Lower leg skin (tissue), 3 donors: ENCODE measurements at regions not wholly inside any gene's neighbourhood (a gene's known extent, or its start where the extent isn't known, plus 50 kb on each side); places are given as distances from the start of the nearest gene placed in this dataset.

ENCODE experiments used
- POLR2A ChIP-seq, 2 donors: fragments of 450-650 bp; IDR thresholded peaks; one replicate each; pipeline ENCODE4 v1.6.1; 2016 to 2017; ENCODE audit warnings: antibody characterized with exemption in 2 of 2, mild to moderate bottlenecking in 1 of 2, moderate library complexity in 1 of 2
- TF ChIP-seq, protein P1 (sequence below), 3 donors: fragments of 450-650 bp; IDR thresholded peaks; one replicate each; pipeline ENCODE4 v1.5.1; 2016; ENCODE audit warnings: antibody characterized with exemption in 3 of 3, mild to moderate bottlenecking in 3 of 3, moderate library complexity in 2 of 3

DNA sequence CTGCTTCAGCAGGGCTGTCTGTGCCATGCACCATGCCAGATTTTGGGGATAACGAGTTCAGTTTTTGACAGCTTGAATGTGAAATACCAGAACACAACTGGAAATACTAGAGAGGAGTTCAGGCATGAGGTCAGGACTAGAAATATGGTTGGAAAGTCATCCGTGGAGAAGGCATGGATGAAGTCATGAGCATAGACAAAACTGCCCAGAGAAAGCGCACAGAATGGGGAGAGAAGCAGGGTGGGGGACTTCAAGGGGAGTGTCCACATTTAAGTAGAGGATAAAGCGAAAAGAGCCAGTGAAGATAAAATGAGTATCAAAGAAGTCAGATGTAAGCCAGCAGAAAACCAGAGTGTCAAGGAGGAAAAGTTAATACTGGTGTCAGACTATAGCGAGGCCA is 653.4 kb upstream of the ARID1B start:
- TF ChIP-seq, protein P1, sequence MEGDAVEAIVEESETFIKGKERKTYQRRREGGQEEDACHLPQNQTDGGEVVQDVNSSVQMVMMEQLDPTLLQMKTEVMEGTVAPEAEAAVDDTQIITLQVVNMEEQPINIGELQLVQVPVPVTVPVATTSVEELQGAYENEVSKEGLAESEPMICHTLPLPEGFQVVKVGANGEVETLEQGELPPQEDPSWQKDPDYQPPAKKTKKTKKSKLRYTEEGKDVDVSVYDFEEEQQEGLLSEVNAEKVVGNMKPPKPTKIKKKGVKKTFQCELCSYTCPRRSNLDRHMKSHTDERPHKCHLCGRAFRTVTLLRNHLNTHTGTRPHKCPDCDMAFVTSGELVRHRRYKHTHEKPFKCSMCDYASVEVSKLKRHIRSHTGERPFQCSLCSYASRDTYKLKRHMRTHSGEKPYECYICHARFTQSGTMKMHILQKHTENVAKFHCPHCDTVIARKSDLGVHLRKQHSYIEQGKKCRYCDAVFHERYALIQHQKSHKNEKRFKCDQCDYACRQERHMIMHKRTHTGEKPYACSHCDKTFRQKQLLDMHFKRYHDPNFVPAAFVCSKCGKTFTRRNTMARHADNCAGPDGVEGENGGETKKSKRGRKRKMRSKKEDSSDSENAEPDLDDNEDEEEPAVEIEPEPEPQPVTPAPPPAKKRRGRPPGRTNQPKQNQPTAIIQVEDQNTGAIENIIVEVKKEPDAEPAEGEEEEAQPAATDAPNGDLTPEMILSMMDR (IDR thresholded peaks at IDR 0.05) = no peak
- no peak for TF ChIP-seq POLR2A (IDR thresholded peaks at IDR 0.05)
